NCI-H524 treated with DMSO at 0.1 percent for 48 hours (cell line): ENCODE measurements at regions not wholly inside any gene's neighbourhood (a gene's known extent, or its start where the extent isn't known, plus 50 kb on each side); places are given as distances from the start of the nearest gene placed in this dataset.

Experiments used
- DNase-seq: peaks from one replicate; lab custom pipeline; 2025; lab: John Stamatoyannopoulos, UW

- no peak for DNase-seq
Observed at GRCh38 chr5:67299231-67299735, 102.7 kb upstream of the CD180 start.

- DNase-seq: no peak
Observed at GRCh38 chr5:67297802-67298532, 101.4 kb upstream of the CD180 start.

GRCh38 chr5:67297376-67297775 is 100.8 kb upstream of the CD180 start:
- DNase-seq: no peak

- DNase-seq: no peak
Observed at GRCh38 chr5:67294266-67294938, 97.8 kb upstream of the CD180 start.

- DNase-seq: no peak
Observed at GRCh38 chr5:67293226-67293625, 96.6 kb upstream of the CD180 start.

GRCh38 chr5:67292201-67292940 is 95.8 kb upstream of the CD180 start:
- no peak for DNase-seq

GRCh38 chr5:67291671-67292070 is 95.1 kb upstream of the CD180 start:
- DNase-seq: no peak

- DNase-seq: no peak
Observed at GRCh38 chr5:67291066-67291465, 94.5 kb upstream of the CD180 start.

GRCh38 chr5:67290655-67291054 is 94.1 kb upstream of the CD180 start:
- DNase-seq: no peak

- no peak for DNase-seq
Observed at GRCh38 chr5:67289763-67290521, 93.3 kb upstream of the CD180 start.

- DNase-seq: no peak
Observed at GRCh38 chr5:67287510-67288268, 91.1 kb upstream of the CD180 start.

GRCh38 chr5:67286006-67286405 is 89.4 kb upstream of the CD180 start:
- DNase-seq: no peak

- DNase-seq: no peak
Observed at GRCh38 chr5:67283988-67284487, 87.4 kb upstream of the CD180 start.

GRCh38 chr5:67283275-67283987 is 86.8 kb upstream of the CD180 start:
- DNase-seq: no peak

- DNase-seq: no peak
Observed at GRCh38 chr5:67281874-67282273, 85.3 kb upstream of the CD180 start.

GRCh38 chr5:67273689-67274356 is 77.2 kb upstream of the CD180 start:
- no peak for DNase-seq

GRCh38 chr5:67272453-67273130 is 76.0 kb upstream of the CD180 start:
- DNase-seq: no peak

- peak; percentile 98 for DNase-seq
Observed at GRCh38 chr5:67268231-67269021, 71.8 kb upstream of the CD180 start.
